Muscle layer of duodenum (tissue), 2 donors: ENCODE measurements at regions not wholly inside any gene's neighbourhood (a gene's known extent, or its start where the extent isn't known, plus 50 kb on each side); places are given as distances from the start of the nearest gene placed in this dataset.

ENCODE experiments used
- H3K27ac ChIP-seq: one replicate; pipeline ENCODE4 v1.7.0; 2013; ENCODE audit warnings: mild to moderate bottlenecking, low read length
- H3K27me3 ChIP-seq: one replicate; pipeline ENCODE4 v1.7.0; 2013; ENCODE audit warnings: low read depth, mild to moderate bottlenecking, control low read depth, low read length
- H3K36me3 ChIP-seq, 2 donors: one replicate each; pipeline ENCODE4 v1.7.0; 2013; ENCODE audit warnings: low read length in 2 of 2, control low read depth in 1 of 2, mild to moderate bottlenecking in 1 of 2; ENCODE audit not compliant: insufficient read depth in 2 of 2, control insufficient read depth in 1 of 2
- H3K4me1 ChIP-seq, 2 donors: one replicate each; pipeline ENCODE4 v1.7.0; 2013; ENCODE audit warnings: low read length in 2 of 2, mild to moderate bottlenecking in 2 of 2, control low read depth in 1 of 2, moderate library complexity in 1 of 2; ENCODE audit not compliant: insufficient read depth in 2 of 2, control insufficient read depth in 1 of 2
- H3K4me3 ChIP-seq, 2 donors: one replicate each; pipeline ENCODE4 v1.7.0; 2013; ENCODE audit warnings: low read length in 2 of 2, low read depth in 1 of 2, mild to moderate bottlenecking in 1 of 2
- H3K9me3 ChIP-seq, 2 donors: one replicate each; pipeline ENCODE4 v1.7.0; 2013; ENCODE audit warnings: low read length in 2 of 2, control low read depth in 1 of 2, mild to moderate bottlenecking in 1 of 2; ENCODE audit not compliant: control insufficient read depth in 1 of 2
- donor health status: healthy.

- H3K27ac ChIP-seq, result no peak overlapping the region
- no peaks in the 10 kb centered on the region for H3K9me3 ChIP-seq
These were observed 143.9 kb downstream of the C9orf50 start for GRCh38 chr9:129476821-129477611.

GRCh38 chr9:129474740-129475404 is 146.0 kb downstream of the C9orf50 start:
- H3K9me3 ChIP-seq, result no peaks in the 10 kb centered on the region
- H3K4me3 ChIP-seq, result no peak overlapping the region
- H3K27ac ChIP-seq, result no peak overlapping the region
- H3K4me1 ChIP-seq, result peaks cover 5 to 9% of the 10 kb centered on the region in 2 donors
- no peaks in the 10 kb centered on the region for H3K36me3 ChIP-seq
- no peaks in the 10 kb centered on the region for H3K27me3 ChIP-seq

More at GRCh38 chr9:129476821-129477611, 143.9 kb downstream of the C9orf50 start:
- peaks cover 13 to 15% of the 10 kb centered on the region in 2 donors for H3K4me1 ChIP-seq
- no peaks in the 10 kb centered on the region for H3K27me3 ChIP-seq
- no peak overlapping the region for H3K4me3 ChIP-seq
- H3K36me3 ChIP-seq, result no peaks in the 10 kb centered on the region

GRCh38 chr9:129473523-129474244 is 147.2 kb downstream of the C9orf50 start:
- no peaks in the 10 kb centered on the region for H3K27me3 ChIP-seq
- H3K4me3 ChIP-seq, result no peak overlapping the region
- peaks cover 1 to 5% of the 10 kb centered on the region in 2 donors for H3K4me1 ChIP-seq
- no peaks in the 10 kb centered on the region for H3K9me3 ChIP-seq
- H3K27ac ChIP-seq, result no peak overlapping the region
- no peaks in the 10 kb centered on the region for H3K36me3 ChIP-seq

- H3K27me3 ChIP-seq, result no peaks in the 10 kb centered on the region
- H3K4me3 ChIP-seq, result no peak overlapping the region
- H3K9me3 ChIP-seq, result no peaks in the 10 kb centered on the region
- peaks cover 0 to 5% of the 10 kb centered on the region in 2 donors for H3K4me1 ChIP-seq
- no peak overlapping the region for H3K27ac ChIP-seq
- no peaks in the 10 kb centered on the region for H3K36me3 ChIP-seq
These were observed 148.2 kb downstream of the C9orf50 start for GRCh38 chr9:129472651-129473102.

GRCh38 chr9:129471201-129472019 is 149.5 kb downstream of the C9orf50 start:
- no peak overlapping the region for H3K4me3 ChIP-seq
- no peaks in the 10 kb centered on the region for H3K27me3 ChIP-seq
- no peaks in the 10 kb centered on the region for H3K36me3 ChIP-seq
- peaks cover 0 to 5% of the 10 kb centered on the region in 2 donors for H3K4me1 ChIP-seq
- no peak overlapping the region for H3K27ac ChIP-seq
- no peaks in the 10 kb centered on the region for H3K9me3 ChIP-seq

GRCh38 chr9:129469988-129470316 is 150.9 kb downstream of the C9orf50 start:
- Histone ChIP-seq H3K9me3 (no peaks in the 10 kb centered on the region), H3K27me3 (no peaks in the 10 kb centered on the region), H3K27ac (no peak overlapping the region), H3K4me1 (peaks cover 5 to 20% of the 10 kb centered on the region in 2 donors), H3K36me3 (no peaks in the 10 kb centered on the region), H3K4me3 (no peak overlapping the region)

GRCh38 chr9:129469188-129469987 is 151.5 kb downstream of the C9orf50 start:
- Histone ChIP-seq H3K4me1 (peaks cover 5 to 25% of the 10 kb centered on the region in 2 donors), H3K9me3 (no peaks in the 10 kb centered on the region), H3K36me3 (no peaks in the 10 kb centered on the region), H3K27ac (no peak overlapping the region), H3K27me3 (no peaks in the 10 kb centered on the region), H3K4me3 (no peak overlapping the region)

GRCh38 chr9:129467739-129468666 is 152.9 kb downstream of the C9orf50 start:
- H3K36me3 ChIP-seq, result no peaks in the 10 kb centered on the region
- H3K27me3 ChIP-seq, result no peaks in the 10 kb centered on the region
- H3K4me1 ChIP-seq, result peaks cover 5 to 31% of the 10 kb centered on the region in 2 donors
- H3K4me3 ChIP-seq, result no peak overlapping the region
- no peaks in the 10 kb centered on the region for H3K9me3 ChIP-seq
- H3K27ac ChIP-seq, result no peak overlapping the region

- no peak overlapping the region for H3K27ac ChIP-seq
- H3K9me3 ChIP-seq, result no peaks in the 10 kb centered on the region
- no peaks in the 10 kb centered on the region for H3K36me3 ChIP-seq
- peaks cover 5 to 31% of the 10 kb centered on the region in 2 donors for H3K4me1 ChIP-seq
- no peak overlapping the region for H3K4me3 ChIP-seq
- H3K27me3 ChIP-seq, result no peaks in the 10 kb centered on the region
These were observed 153.8 kb downstream of the C9orf50 start for GRCh38 chr9:129467004-129467588.
